ENCODE measurements at regions not wholly inside any gene's neighbourhood (a gene's known extent, or its start where the extent isn't known, plus 50 kb on each side); places are given as distances from the start of the nearest gene placed in this dataset.
A peak's percentile ranks its signal among the peaks of the same experiment; 100 is the strongest.

GRCh38 chr1:84090447-84091245 lies 53.4 kb upstream of the PRKACB start:
- no peak overlapping the region for H3K27ac ChIP-seq
- no peak for TF ChIP-seq CTCF (conservative IDR thresholded peaks at IDR 0.05)

GRCh38 chr1:84089867-84090266 lies 54.2 kb upstream of the PRKACB start:
- H3K27ac ChIP-seq, result no peak overlapping the region

GRCh38 chr1:84089465-84089864 lies 54.6 kb upstream of the PRKACB start:
- no peak for TF ChIP-seq CTCF (conservative IDR thresholded peaks at IDR 0.05)
- H3K27ac ChIP-seq, result no peak overlapping the region

More at GRCh38 chr1:84089867-84090266, 54.2 kb upstream of the PRKACB start:
- no peak for TF ChIP-seq CTCF (conservative IDR thresholded peaks at IDR 0.05)

GRCh38 chr1:84086616-84087015 lies 57.5 kb upstream of the PRKACB start:
- TF ChIP-seq CTCF (conservative IDR thresholded peaks at IDR 0.05), result no peak
- H3K27ac ChIP-seq, result no peak overlapping the region

- no peak for TF ChIP-seq CTCF (conservative IDR thresholded peaks at IDR 0.05)
- no peak overlapping the region for H3K27ac ChIP-seq
These were observed 57.9 kb upstream of the PRKACB start for GRCh38 chr1:84086189-84086588.

GRCh38 chr1:84083307-84083706 lies 60.8 kb upstream of the PRKACB start:
- TF ChIP-seq CTCF (conservative IDR thresholded peaks at IDR 0.05), result no peak

GRCh38 chr1:84078842-84079202 lies 65.2 kb upstream of the PRKACB start:
- no peak for TF ChIP-seq CTCF (conservative IDR thresholded peaks at IDR 0.05)
- peak overlapping the region; percentile 85 for H3K27ac ChIP-seq

More at GRCh38 chr1:84083307-84083706, 60.8 kb upstream of the PRKACB start:
- H3K27ac ChIP-seq, result no peak overlapping the region

Measured in VCaP (cell line).